LNCAP (cell line): ENCODE measurements at regions not wholly inside any gene's neighbourhood (a gene's known extent, or its start where the extent isn't known, plus 50 kb on each side); places are given as distances from the start of the nearest gene placed in this dataset.

ENCODE experiments used
- TF ChIP-seq, protein P1 (sequence below): fragments of 450-650 bp; IDR thresholded peaks from 2 replicates; pipeline ENCODE4 v1.5.1; 2017; ENCODE audit warnings: mild to moderate bottlenecking

DNA sequence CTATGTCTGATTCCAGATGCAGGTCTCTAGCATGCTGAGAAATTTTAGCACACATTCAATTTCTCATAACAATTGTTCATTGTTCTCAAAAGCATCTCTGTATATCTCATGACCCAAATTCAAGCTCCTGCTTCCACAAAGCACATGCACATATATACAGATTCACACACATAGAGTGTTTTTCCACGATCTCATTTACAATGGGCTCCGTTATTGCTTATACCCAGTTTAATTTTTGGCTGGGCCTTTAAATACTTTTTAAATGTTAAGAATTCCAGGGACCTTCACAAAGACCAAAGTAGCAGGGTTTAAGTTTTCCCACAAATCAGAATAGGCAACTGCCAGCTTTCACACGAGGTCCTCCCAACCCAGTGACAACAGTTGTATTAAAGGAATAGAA, 333.5 kb upstream of the SEMA6D start:
- TF ChIP-seq, protein P1, sequence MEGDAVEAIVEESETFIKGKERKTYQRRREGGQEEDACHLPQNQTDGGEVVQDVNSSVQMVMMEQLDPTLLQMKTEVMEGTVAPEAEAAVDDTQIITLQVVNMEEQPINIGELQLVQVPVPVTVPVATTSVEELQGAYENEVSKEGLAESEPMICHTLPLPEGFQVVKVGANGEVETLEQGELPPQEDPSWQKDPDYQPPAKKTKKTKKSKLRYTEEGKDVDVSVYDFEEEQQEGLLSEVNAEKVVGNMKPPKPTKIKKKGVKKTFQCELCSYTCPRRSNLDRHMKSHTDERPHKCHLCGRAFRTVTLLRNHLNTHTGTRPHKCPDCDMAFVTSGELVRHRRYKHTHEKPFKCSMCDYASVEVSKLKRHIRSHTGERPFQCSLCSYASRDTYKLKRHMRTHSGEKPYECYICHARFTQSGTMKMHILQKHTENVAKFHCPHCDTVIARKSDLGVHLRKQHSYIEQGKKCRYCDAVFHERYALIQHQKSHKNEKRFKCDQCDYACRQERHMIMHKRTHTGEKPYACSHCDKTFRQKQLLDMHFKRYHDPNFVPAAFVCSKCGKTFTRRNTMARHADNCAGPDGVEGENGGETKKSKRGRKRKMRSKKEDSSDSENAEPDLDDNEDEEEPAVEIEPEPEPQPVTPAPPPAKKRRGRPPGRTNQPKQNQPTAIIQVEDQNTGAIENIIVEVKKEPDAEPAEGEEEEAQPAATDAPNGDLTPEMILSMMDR = no peak

- TF ChIP-seq, protein P1 = no peak
These were observed 333.0 kb upstream of the SEMA6D start for GRCh38 chr15:47384341-47384740.

DNA sequence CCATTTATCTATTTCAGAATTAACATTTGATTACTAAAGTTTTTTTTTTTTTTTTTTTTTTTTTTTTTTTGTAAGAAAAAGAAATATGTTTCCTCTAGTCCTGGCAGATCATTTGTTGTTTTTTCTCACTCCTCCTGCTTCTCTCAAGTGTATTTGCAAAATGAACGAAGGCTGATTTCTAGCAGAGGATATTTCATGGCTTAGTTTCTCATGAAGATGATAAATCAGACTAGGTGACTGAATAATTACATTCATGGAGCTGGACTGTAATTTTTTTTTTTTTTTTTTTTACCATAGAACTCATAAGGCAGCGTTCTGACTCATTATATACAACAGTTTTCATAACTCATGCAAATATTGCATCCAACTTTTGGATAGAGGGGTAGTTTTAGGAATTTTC, 332.5 kb upstream of the SEMA6D start:
- TF ChIP-seq, protein P1 = no peak

DNA sequence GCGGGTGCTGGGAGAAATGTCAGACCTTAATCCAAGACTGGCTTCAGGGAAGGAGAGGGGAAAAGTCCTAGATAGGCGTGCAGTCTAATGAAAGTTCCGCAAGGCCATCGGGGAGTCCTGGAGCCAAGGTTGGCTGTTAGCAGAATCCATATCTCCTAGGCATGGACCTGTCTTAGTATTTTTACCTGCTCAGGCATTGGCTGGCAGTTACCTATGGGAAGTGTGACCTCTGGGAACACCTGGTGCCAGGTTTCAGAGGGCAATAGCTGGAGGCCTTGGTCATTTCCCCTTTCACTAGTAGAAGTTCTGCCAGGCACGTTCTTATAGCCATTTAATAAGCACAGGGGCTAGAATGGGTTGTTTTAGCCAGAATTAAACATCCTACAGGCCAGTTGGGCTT, 330.8 kb upstream of the SEMA6D start:
- TF ChIP-seq, protein P1 = no peak

GRCh38 chr15:47388299-47388698, 329.0 kb upstream of the SEMA6D start:
- TF ChIP-seq, protein P1 = no peak

GRCh38 chr15:47390208-47390765, 327.0 kb upstream of the SEMA6D start:
- TF ChIP-seq, protein P1 = no peak

GRCh38 chr15:47394286-47394809, 323.0 kb upstream of the SEMA6D start:
- TF ChIP-seq, protein P1 = no peak

- TF ChIP-seq, protein P1 = no peak
These were observed 322.2 kb upstream of the SEMA6D start for GRCh38 chr15:47395076-47395475.
